A673 (cell line): ENCODE measurements at regions not wholly inside any gene's neighbourhood (a gene's known extent, or its start where the extent isn't known, plus 50 kb on each side); places are given as distances from the start of the nearest gene placed in this dataset.

Source experiments
- BruUV-seq: library from RNA; stranded (reverse); fragments of 400-500 nt; replicated peaks from 2 replicates; lab custom pipeline; 2021; lab: Mats Ljungman, UMichigan
- CTCF ChIA-PET: fragments of 300-600 bp; sonication (Branson Sonifier 250); formaldehyde crosslinking; loops from one replicate; lab custom pipeline; 2022; ENCODE audit warnings: antibody characterized with exemption; lab: Charles Lee
- POLR2A ChIA-PET: fragments of 300-600 bp; sonication (Branson Sonifier 250); formaldehyde crosslinking; loops from one replicate; lab custom pipeline; 2022; ENCODE audit warnings: antibody characterized with exemption; ENCODE audit not compliant: low non-redundant PET; lab: Charles Lee
- DNase-seq: peaks from one replicate; pipeline ENCODE4 v3.0.0-alpha.2; 2015; ENCODE audit warnings: low spot score
- H3K27ac ChIP-seq: fragments of 200-600 bp; sonication (generic); 2 replicates; pipeline ENCODE4 v1.5.1; 2016; ENCODE audit warnings: mixed run types, low read depth, mild to moderate bottlenecking, mixed read lengths, antibody characterized with exemption, low read length; ENCODE audit not compliant: poor library complexity, severe bottlenecking
- H3K27me3 ChIP-seq: fragments of 200-600 bp; sonication (generic); replicated peaks from 2 replicates; pipeline ENCODE4 v1.6.1; 2017; ENCODE audit warnings: mixed run types, low read depth, mild to moderate bottlenecking, mixed read lengths, antibody characterized with exemption, low read length; ENCODE audit not compliant: insufficient read depth, poor library complexity
- H3K36me3 ChIP-seq: fragments of 200-600 bp; sonication (generic); 2 replicates; pipeline ENCODE4 v1.6.1; 2016; ENCODE audit warnings: mixed run types, mild to moderate bottlenecking, mixed read lengths, antibody characterized with exemption, low read length; ENCODE audit not compliant: insufficient read depth, poor library complexity, severe bottlenecking
- H3K4me1 ChIP-seq: fragments of 200-600 bp; sonication (generic); 2 replicates; pipeline ENCODE4 v1.6.1; 2017; ENCODE audit warnings: mixed run types, mild to moderate bottlenecking, mixed read lengths, antibody characterized with exemption, low read length; ENCODE audit not compliant: insufficient read depth, poor library complexity, severe bottlenecking
- H3K4me3 ChIP-seq: fragments of 200-600 bp; sonication (generic); 2 replicates; pipeline ENCODE4 v1.5.1; 2016; ENCODE audit warnings: low read depth, mixed run types, mild to moderate bottlenecking, mixed read lengths, low read length; ENCODE audit not compliant: poor library complexity, severe bottlenecking
- H3K9me3 ChIP-seq: fragments of 200-600 bp; sonication (generic); 2 replicates; pipeline ENCODE4 v1.6.1; 2016; ENCODE audit warnings: mixed run types, low read depth, mild to moderate bottlenecking, mixed read lengths, antibody characterized with exemption, low read length; ENCODE audit not compliant: poor library complexity, severe bottlenecking
- EZH2 ChIP-seq: fragments of 200-600 bp; sonication (generic); IDR thresholded peaks from 2 replicates; pipeline ENCODE4 v1.6.1; 2017; ENCODE audit warnings: borderline replicate concordance, low read depth, mild to moderate bottlenecking, mixed read lengths, antibody characterized with exemption, low read length; ENCODE audit not compliant: poor library complexity, severe bottlenecking
- intact Hi-C: fragments of 100-400 bp; cut with micrococcal nuclease; formaldehyde crosslinking; loops from one replicate; pipeline ENCODE4 v1.10.0; 2022; ENCODE audit not compliant: unreplicated experiment
- TF ChIP-seq, protein P1 (sequence below): fragments of 300-800, 200-600 bp; sonication (generic); conservative IDR thresholded peaks from 2 replicates; pipeline ENCODE4 v1.5.1; 2017; ENCODE audit warnings: low read depth, mild to moderate bottlenecking, antibody characterized with exemption, low read length, moderate library complexity, mixed read lengths

GRCh38 chr3:157631478-157631877, 128.3 kb upstream of the VEPH1 start:
- POLR2A ChIA-PET = no interaction called here
- Histone ChIP-seq H3K9me3 (no peaks in the 10 kb centered on the region), H3K27ac (no peak overlapping the region), H3K4me3 (no peak overlapping the region), H3K4me1 (no peaks in the 10 kb centered on the region), H3K27me3 (peaks cover 48% of the 10 kb centered on the region), H3K36me3 (no peaks in the 10 kb centered on the region)
- intact Hi-C loops = no loop called here
- TF ChIP-seq, protein P1, sequence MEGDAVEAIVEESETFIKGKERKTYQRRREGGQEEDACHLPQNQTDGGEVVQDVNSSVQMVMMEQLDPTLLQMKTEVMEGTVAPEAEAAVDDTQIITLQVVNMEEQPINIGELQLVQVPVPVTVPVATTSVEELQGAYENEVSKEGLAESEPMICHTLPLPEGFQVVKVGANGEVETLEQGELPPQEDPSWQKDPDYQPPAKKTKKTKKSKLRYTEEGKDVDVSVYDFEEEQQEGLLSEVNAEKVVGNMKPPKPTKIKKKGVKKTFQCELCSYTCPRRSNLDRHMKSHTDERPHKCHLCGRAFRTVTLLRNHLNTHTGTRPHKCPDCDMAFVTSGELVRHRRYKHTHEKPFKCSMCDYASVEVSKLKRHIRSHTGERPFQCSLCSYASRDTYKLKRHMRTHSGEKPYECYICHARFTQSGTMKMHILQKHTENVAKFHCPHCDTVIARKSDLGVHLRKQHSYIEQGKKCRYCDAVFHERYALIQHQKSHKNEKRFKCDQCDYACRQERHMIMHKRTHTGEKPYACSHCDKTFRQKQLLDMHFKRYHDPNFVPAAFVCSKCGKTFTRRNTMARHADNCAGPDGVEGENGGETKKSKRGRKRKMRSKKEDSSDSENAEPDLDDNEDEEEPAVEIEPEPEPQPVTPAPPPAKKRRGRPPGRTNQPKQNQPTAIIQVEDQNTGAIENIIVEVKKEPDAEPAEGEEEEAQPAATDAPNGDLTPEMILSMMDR = no peak
- TF ChIP-seq EZH2 = no peak
- no peak for DNase-seq
- no TSS peak for BruUV-seq
- CTCF ChIA-PET = no interaction called here

DNA sequence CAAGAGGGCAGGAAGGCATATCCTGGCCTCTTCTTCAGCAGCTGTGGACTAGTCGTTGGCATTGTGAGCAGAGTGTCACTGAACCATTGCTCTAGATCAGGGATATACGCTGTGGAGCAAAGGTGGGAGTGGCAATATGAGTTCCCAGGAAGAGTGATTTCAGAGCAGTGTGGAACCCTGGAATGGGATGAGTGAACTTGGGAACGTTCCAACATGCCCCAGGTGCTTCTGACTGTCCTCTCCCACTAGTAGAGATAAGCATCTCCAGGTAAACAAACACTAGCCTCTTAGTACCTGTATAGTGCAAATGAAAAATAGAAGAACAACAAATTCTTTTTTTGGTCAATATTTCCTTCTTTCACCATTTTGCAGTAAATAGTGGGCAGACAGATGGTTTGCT, 123.6 kb upstream of the VEPH1 start:
- no peak for DNase-seq
- BruUV-seq = no TSS peak
- Histone ChIP-seq H3K9me3 (no peaks in the 10 kb centered on the region), H3K36me3 (no peaks in the 10 kb centered on the region), H3K4me1 (no peaks in the 10 kb centered on the region), H3K27me3 (peaks cover 35% of the 10 kb centered on the region), H3K4me3 (no peak overlapping the region), H3K27ac (no peak overlapping the region)
- TF ChIP-seq, protein P1 = no peak
- no peak for TF ChIP-seq EZH2
- ChIA-PET POLR2A (no interaction called here), CTCF (no interaction called here)
- intact Hi-C loops = no loop called here

GRCh38 chr3:157624801-157625200, 121.6 kb upstream of the VEPH1 start:
- H3K4me3 ChIP-seq = no peak overlapping the region
- H3K27ac ChIP-seq = no peak overlapping the region
- no TSS peak for BruUV-seq
- ChIA-PET CTCF (no interaction called here), POLR2A (no interaction called here)
- intact Hi-C loops = no loop called here
- TF ChIP-seq EZH2 = no peak
- TF ChIP-seq, protein P1 = no peak
- H3K9me3 ChIP-seq = no peaks in the 10 kb centered on the region
- peaks cover 24% of the 10 kb centered on the region for H3K27me3 ChIP-seq
- no peaks in the 10 kb centered on the region for H3K4me1 ChIP-seq
- no peaks in the 10 kb centered on the region for H3K36me3 ChIP-seq
- no peak for DNase-seq
